GM19023 (cell line): ENCODE measurements at regions not wholly inside any gene's neighbourhood (a gene's known extent, or its start where the extent isn't known, plus 50 kb on each side); places are given as distances from the start of the nearest gene placed in this dataset.
"Not testable (repeated sequence)": the region's sequence is repeated elsewhere in the genome, so short reads cannot be mapped to it uniquely, and the experiment has no call there.

ENCODE experiments used
- ATAC-seq: cut with Tn5 transposase; IDR thresholded peaks from one replicate; pipeline ENCODE4 v1.9.1; 2021; ENCODE audit warnings: mild to moderate bottlenecking, moderate library complexity; ENCODE audit not compliant: unreplicated experiment

- no peak for ATAC-seq
Measured at GRCh38 chr3:69648126-69648525, 91.1 kb upstream of the MITF start.

GRCh38 chr3:69647511-69648110 lies 91.7 kb upstream of the MITF start:
- no peak for ATAC-seq

- no peak for ATAC-seq
Measured at GRCh38 chr3:69647081-69647480, 92.2 kb upstream of the MITF start.

- no peak for ATAC-seq
Measured at GRCh38 chr3:69646287-69647067, 92.8 kb upstream of the MITF start.

- no peak for ATAC-seq
Measured at GRCh38 chr3:69642606-69643005, 96.7 kb upstream of the MITF start.

GRCh38 chr3:69639851-69640250 lies 99.4 kb upstream of the MITF start:
- no peak for ATAC-seq

- no peak for ATAC-seq
Measured at GRCh38 chr3:69628951-69629350, 110.3 kb upstream of the MITF start.

- no peak for ATAC-seq
Measured at GRCh38 chr3:69613286-69613685, 126.0 kb upstream of the MITF start.

GRCh38 chr3:69612791-69613190 lies 126.5 kb upstream of the MITF start:
- no peak for ATAC-seq

GRCh38 chr3:69609566-69609965 lies 129.7 kb upstream of the MITF start:
- ATAC-seq = not testable (repeated sequence)

GRCh38 chr3:69607466-69608305 lies 131.6 kb upstream of the MITF start:
- ATAC-seq = no peak

- ATAC-seq = no peak
Measured at GRCh38 chr3:69605867-69606266, 133.4 kb upstream of the MITF start.

GRCh38 chr3:69604735-69605450 lies 134.4 kb upstream of the MITF start:
- ATAC-seq = no peak

- no peak for ATAC-seq
Measured at GRCh38 chr3:69602112-69602511, 137.2 kb upstream of the MITF start.

GRCh38 chr3:69594286-69594685 lies 145.0 kb upstream of the MITF start:
- no peak for ATAC-seq

GRCh38 chr3:69591164-69591736 lies 148.0 kb upstream of the MITF start:
- ATAC-seq = no peak

GRCh38 chr3:69590111-69590510 lies 149.2 kb upstream of the MITF start:
- ATAC-seq = no peak

GRCh38 chr3:69588170-69588569 lies 151.1 kb upstream of the MITF start:
- no peak for ATAC-seq

- ATAC-seq = no peak
Measured at GRCh38 chr3:69585472-69585871, 153.8 kb upstream of the MITF start.

- ATAC-seq = no peak
Measured at GRCh38 chr3:69582044-69582443, 157.2 kb upstream of the MITF start.
